CD4-positive, alpha-beta T cell treated with Interleukin-21 for 1 hour (primary cell): ENCODE measurements at regions not wholly inside any gene's neighbourhood (a gene's known extent, or its start where the extent isn't known, plus 50 kb on each side); places are given as distances from the start of the nearest gene placed in this dataset.
A peak's percentile ranks its signal among the peaks of the same experiment; 100 is the strongest.
"Not testable (repeated sequence)": the region's sequence is repeated elsewhere in the genome, so short reads cannot be mapped to it uniquely, and the experiment has no call there.

Experiments
- DNase-seq: peaks from one replicate; pipeline ENCODE4 v3.0.0-alpha.2; 2020

- no peak for DNase-seq
These were observed 74.2 kb downstream of the APOBEC1 start for GRCh38 chr12:7591531-7591930.

- not testable (repeated sequence) for DNase-seq
These were observed 75.6 kb downstream of the APOBEC1 start for GRCh38 chr12:7590085-7590484.

GRCh38 chr12:7588742-7589329, 76.9 kb downstream of the APOBEC1 start:
- DNase-seq: peak; percentile 55

- not testable (repeated sequence) for DNase-seq
These were observed 80.6 kb upstream of the CD163 start for GRCh38 chr12:7584137-7584536.

- no peak for DNase-seq
These were observed 79.9 kb upstream of the CD163 start for GRCh38 chr12:7583471-7583870.

- DNase-seq: no peak
These were observed 79.2 kb upstream of the CD163 start for GRCh38 chr12:7582796-7583195.

- DNase-seq: no peak
These were observed 78.0 kb upstream of the CD163 start for GRCh38 chr12:7581625-7582024.

- no peak for DNase-seq
These were observed 77.5 kb upstream of the CD163 start for GRCh38 chr12:7581046-7581445.

- DNase-seq: no peak
These were observed 67.7 kb upstream of the CD163 start for GRCh38 chr12:7571257-7571656.

GRCh38 chr12:7557227-7557626, 53.6 kb upstream of the CD163 start:
- no peak for DNase-seq

- DNase-seq: no peak
These were observed 52.2 kb upstream of the CD163 start for GRCh38 chr12:7555752-7556151.

GRCh38 chr12:7554831-7555230, 51.3 kb upstream of the CD163 start:
- DNase-seq: not testable (repeated sequence)
